ENCODE measurements at regions not wholly inside any gene's neighbourhood (a gene's known extent, or its start where the extent isn't known, plus 50 kb on each side); places are given as distances from the start of the nearest gene placed in this dataset.

- no peak overlapping the region for H3K4me2 ChIP-seq (ENCODE audit: low read length)
- H2BK120ac ChIP-seq (ENCODE audit: low read depth, low read length), result no peak overlapping the region
- H3K18ac ChIP-seq (ENCODE audit: low read length), result peak overlapping the region; percentile 72
- WGBS (ENCODE audit: extremely low coverage, insufficient coverage, low lambda C conversion rate), result no CpG with 5 or more reads among the region's 4 CpGs
- H3K4ac ChIP-seq (ENCODE audit: low read depth, low read length), result no peak overlapping the region
- peak; percentile 64 for DNase-seq
- no peak overlapping the region for H2BK15ac ChIP-seq (replicated peaks; ENCODE audit: low read depth)
- no peaks in the 10 kb centered on the region for H3K36me3 ChIP-seq (ENCODE audit: control insufficient read depth, insufficient read depth, low read length)
- no peak overlapping the region for H3K27ac ChIP-seq (ENCODE audit: low read depth, low read length)
- no peaks in the 10 kb centered on the region for H3K27me3 ChIP-seq (ENCODE audit: insufficient read depth, low read length, poor library complexity)
- no peaks in the 10 kb centered on the region for H3K79me1 ChIP-seq (ENCODE audit: low read length)
- H4K5ac ChIP-seq (ENCODE audit: low read length), result no peak overlapping the region
- H3K56ac ChIP-seq (ENCODE audit: low read length), result no peak overlapping the region
- peaks cover 13% of the 10 kb centered on the region for H3K4me1 ChIP-seq (ENCODE audit: control insufficient read depth, low read depth, low read length)
- H3K9ac ChIP-seq (ENCODE audit: low read length), result no peak overlapping the region
- no peaks in the 10 kb centered on the region for H3K79me2 ChIP-seq (ENCODE audit: control insufficient read depth, insufficient read depth, low read length)
- no peak overlapping the region for H4K8ac ChIP-seq (ENCODE audit: low read depth, low read length)
- H2AK5ac ChIP-seq (ENCODE audit: low read length), result no peak overlapping the region
- H3K23ac ChIP-seq (ENCODE audit: low read length), result no peak overlapping the region
- H3K4me3 ChIP-seq (ENCODE audit: low read length), result no peak overlapping the region
- no peak overlapping the region for H2BK5ac ChIP-seq (ENCODE audit: low read length)
Observed at GRCh38 chr2:234839285-234839684, 112.5 kb upstream of the SH3BP4 start.

GRCh38 chr2:234836271-234836670 is 115.5 kb upstream of the SH3BP4 start:
- no peaks in the 10 kb centered on the region for H3K79me1 ChIP-seq (ENCODE audit: low read length)
- no peak overlapping the region for H3K27ac ChIP-seq (ENCODE audit: low read depth, low read length)
- H3K4me1 ChIP-seq (ENCODE audit: control insufficient read depth, low read depth, low read length), result peaks cover 8% of the 10 kb centered on the region
- no peak overlapping the region for H3K4me3 ChIP-seq (ENCODE audit: low read length)
- WGBS (ENCODE audit: extremely low coverage, insufficient coverage, low lambda C conversion rate), result no CpG with 5 or more reads among the region's 5 CpGs
- no peak overlapping the region for H3K4me2 ChIP-seq (ENCODE audit: low read length)
- no peak for DNase-seq
- H2BK120ac ChIP-seq (ENCODE audit: low read depth, low read length), result no peak overlapping the region
- H2BK5ac ChIP-seq (ENCODE audit: low read length), result no peak overlapping the region
- no peak overlapping the region for H4K8ac ChIP-seq (ENCODE audit: low read depth, low read length)
- no peak overlapping the region for H3K9ac ChIP-seq (ENCODE audit: low read length)
- H4K5ac ChIP-seq (ENCODE audit: low read length), result no peak overlapping the region
- no peak overlapping the region for H3K56ac ChIP-seq (ENCODE audit: low read length)
- no peaks in the 10 kb centered on the region for H3K27me3 ChIP-seq (ENCODE audit: insufficient read depth, low read length, poor library complexity)
- no peaks in the 10 kb centered on the region for H3K36me3 ChIP-seq (ENCODE audit: control insufficient read depth, insufficient read depth, low read length)
- H3K18ac ChIP-seq (ENCODE audit: low read length), result no peak overlapping the region
- H2AK5ac ChIP-seq (ENCODE audit: low read length), result no peak overlapping the region
- no peaks in the 10 kb centered on the region for H3K79me2 ChIP-seq (ENCODE audit: control insufficient read depth, insufficient read depth, low read length)
- H3K4ac ChIP-seq (ENCODE audit: low read depth, low read length), result no peak overlapping the region
- H2BK15ac ChIP-seq (replicated peaks; ENCODE audit: low read depth), result no peak overlapping the region
- no peak overlapping the region for H3K23ac ChIP-seq (ENCODE audit: low read length)

GRCh38 chr2:234835738-234836137 is 116.1 kb upstream of the SH3BP4 start:
- Histone ChIP-seq H4K5ac (ENCODE audit: low read length) (no peak overlapping the region), H3K23ac (ENCODE audit: low read length) (no peak overlapping the region), H3K79me2 (ENCODE audit: control insufficient read depth, insufficient read depth, low read length) (no peaks in the 10 kb centered on the region), H3K4me1 (ENCODE audit: control insufficient read depth, low read depth, low read length) (peaks cover 8% of the 10 kb centered on the region), H3K56ac (ENCODE audit: low read length) (no peak overlapping the region), H3K27me3 (ENCODE audit: insufficient read depth, low read length, poor library complexity) (no peaks in the 10 kb centered on the region), H3K36me3 (ENCODE audit: control insufficient read depth, insufficient read depth, low read length) (no peaks in the 10 kb centered on the region), H3K4ac (ENCODE audit: low read depth, low read length) (no peak overlapping the region), H2BK5ac (ENCODE audit: low read length) (no peak overlapping the region), H3K79me1 (ENCODE audit: low read length) (no peaks in the 10 kb centered on the region), H4K8ac (ENCODE audit: low read depth, low read length) (no peak overlapping the region), H2BK120ac (ENCODE audit: low read depth, low read length) (no peak overlapping the region), H3K4me2 (ENCODE audit: low read length) (no peak overlapping the region), H3K27ac (ENCODE audit: low read depth, low read length) (no peak overlapping the region), H3K18ac (ENCODE audit: low read length) (no peak overlapping the region), H3K9ac (ENCODE audit: low read length) (no peak overlapping the region), H2BK15ac (replicated peaks; ENCODE audit: low read depth) (no peak overlapping the region), H3K4me3 (ENCODE audit: low read length) (no peak overlapping the region), H2AK5ac (ENCODE audit: low read length) (no peak overlapping the region)
- no peak for DNase-seq
- no CpG with 5 or more reads among the region's 4 CpGs for WGBS (ENCODE audit: extremely low coverage, insufficient coverage, low lambda C conversion rate)

GRCh38 chr2:234834228-234834923 is 117.4 kb upstream of the SH3BP4 start:
- no peak overlapping the region for H3K4ac ChIP-seq (ENCODE audit: low read depth, low read length)
- no peak overlapping the region for H4K5ac ChIP-seq (ENCODE audit: low read length)
- H3K79me1 ChIP-seq (ENCODE audit: low read length), result no peaks in the 10 kb centered on the region
- H3K27me3 ChIP-seq (ENCODE audit: insufficient read depth, low read length, poor library complexity), result no peaks in the 10 kb centered on the region
- no peak overlapping the region for H3K4me3 ChIP-seq (ENCODE audit: low read length)
- H3K27ac ChIP-seq (ENCODE audit: low read depth, low read length), result no peak overlapping the region
- H2AK5ac ChIP-seq (ENCODE audit: low read length), result no peak overlapping the region
- no peak overlapping the region for H3K56ac ChIP-seq (ENCODE audit: low read length)
- 100% methylated on average over 1 of the region's 7 CpGs for WGBS (ENCODE audit: extremely low coverage, insufficient coverage, low lambda C conversion rate)
- no peaks in the 10 kb centered on the region for H3K79me2 ChIP-seq (ENCODE audit: control insufficient read depth, insufficient read depth, low read length)
- no peak overlapping the region for H2BK15ac ChIP-seq (replicated peaks; ENCODE audit: low read depth)
- H3K36me3 ChIP-seq (ENCODE audit: control insufficient read depth, insufficient read depth, low read length), result no peaks in the 10 kb centered on the region
- H3K4me2 ChIP-seq (ENCODE audit: low read length), result no peak overlapping the region
- no peak overlapping the region for H2BK5ac ChIP-seq (ENCODE audit: low read length)
- H3K4me1 ChIP-seq (ENCODE audit: control insufficient read depth, low read depth, low read length), result peaks cover 4% of the 10 kb centered on the region
- no peak overlapping the region for H4K8ac ChIP-seq (ENCODE audit: low read depth, low read length)
- no peak overlapping the region for H2BK120ac ChIP-seq (ENCODE audit: low read depth, low read length)
- no peak for DNase-seq
- H3K9ac ChIP-seq (ENCODE audit: low read length), result no peak overlapping the region
- no peak overlapping the region for H3K23ac ChIP-seq (ENCODE audit: low read length)
- no peak overlapping the region for H3K18ac ChIP-seq (ENCODE audit: low read length)

- Histone ChIP-seq H3K27ac (ENCODE audit: low read depth, low read length) (no peak overlapping the region), H3K79me1 (ENCODE audit: low read length) (no peaks in the 10 kb centered on the region), H3K4ac (ENCODE audit: low read depth, low read length) (no peak overlapping the region), H3K4me1 (ENCODE audit: control insufficient read depth, low read depth, low read length) (no peaks in the 10 kb centered on the region), H4K8ac (ENCODE audit: low read depth, low read length) (no peak overlapping the region), H3K4me3 (ENCODE audit: low read length) (no peak overlapping the region), H3K23ac (ENCODE audit: low read length) (no peak overlapping the region), H2BK120ac (ENCODE audit: low read depth, low read length) (no peak overlapping the region), H4K5ac (ENCODE audit: low read length) (no peak overlapping the region), H3K27me3 (ENCODE audit: insufficient read depth, low read length, poor library complexity) (no peaks in the 10 kb centered on the region), H2BK5ac (ENCODE audit: low read length) (no peak overlapping the region), H3K36me3 (ENCODE audit: control insufficient read depth, insufficient read depth, low read length) (no peaks in the 10 kb centered on the region), H3K4me2 (ENCODE audit: low read length) (no peak overlapping the region), H3K79me2 (ENCODE audit: control insufficient read depth, insufficient read depth, low read length) (no peaks in the 10 kb centered on the region), H3K56ac (ENCODE audit: low read length) (no peak overlapping the region), H3K9ac (ENCODE audit: low read length) (no peak overlapping the region), H2BK15ac (replicated peaks; ENCODE audit: low read depth) (no peak overlapping the region), H3K18ac (ENCODE audit: low read length) (no peak overlapping the region), H2AK5ac (ENCODE audit: low read length) (no peak overlapping the region)
- no CpG with 5 or more reads among the region's 2 CpGs for WGBS (ENCODE audit: extremely low coverage, insufficient coverage, low lambda C conversion rate)
- DNase-seq, result no peak
Observed at GRCh38 chr2:234830853-234831252, 121.0 kb upstream of the SH3BP4 start.

- H3K79me1 ChIP-seq (ENCODE audit: low read length), result no peaks in the 10 kb centered on the region
- H3K4me1 ChIP-seq (ENCODE audit: control insufficient read depth, low read depth, low read length), result no peaks in the 10 kb centered on the region
- H3K56ac ChIP-seq (ENCODE audit: low read length), result no peak overlapping the region
- H3K79me2 ChIP-seq (ENCODE audit: control insufficient read depth, insufficient read depth, low read length), result no peaks in the 10 kb centered on the region
- H3K27ac ChIP-seq (ENCODE audit: low read depth, low read length), result no peak overlapping the region
- H3K4ac ChIP-seq (ENCODE audit: low read depth, low read length), result no peak overlapping the region
- H3K4me2 ChIP-seq (ENCODE audit: low read length), result no peak overlapping the region
- H3K36me3 ChIP-seq (ENCODE audit: control insufficient read depth, insufficient read depth, low read length), result no peaks in the 10 kb centered on the region
- no peak overlapping the region for H3K4me3 ChIP-seq (ENCODE audit: low read length)
- H2AK5ac ChIP-seq (ENCODE audit: low read length), result no peak overlapping the region
- H4K8ac ChIP-seq (ENCODE audit: low read depth, low read length), result no peak overlapping the region
- no peak overlapping the region for H4K5ac ChIP-seq (ENCODE audit: low read length)
- no CpG with 5 or more reads among the region's 4 CpGs for WGBS (ENCODE audit: extremely low coverage, insufficient coverage, low lambda C conversion rate)
- H3K23ac ChIP-seq (ENCODE audit: low read length), result no peak overlapping the region
- H2BK5ac ChIP-seq (ENCODE audit: low read length), result no peak overlapping the region
- no peak for DNase-seq
- no peak overlapping the region for H2BK15ac ChIP-seq (replicated peaks; ENCODE audit: low read depth)
- H3K9ac ChIP-seq (ENCODE audit: low read length), result no peak overlapping the region
- H2BK120ac ChIP-seq (ENCODE audit: low read depth, low read length), result no peak overlapping the region
- H3K27me3 ChIP-seq (ENCODE audit: insufficient read depth, low read length, poor library complexity), result no peaks in the 10 kb centered on the region
- H3K18ac ChIP-seq (ENCODE audit: low read length), result no peak overlapping the region
Observed at GRCh38 chr2:234829074-234829455, 122.8 kb upstream of the SH3BP4 start.

All from mesendoderm (in vitro differentiated cells).